ENCODE measurements at regions not wholly inside any gene's neighbourhood (a gene's known extent, or its start where the extent isn't known, plus 50 kb on each side); places are given as distances from the start of the nearest gene placed in this dataset.
"Not testable (repeated sequence)": the region's sequence is repeated elsewhere in the genome, so short reads cannot be mapped to it uniquely, and the experiment has no call there.

- no peak overlapping the region for H3K4me3 ChIP-seq (ENCODE audit: control insufficient read depth, low read depth, low read length)
- TF ChIP-seq CTCF (IDR thresholded peaks at IDR 0.05; ENCODE audit: control insufficient read depth, insufficient read depth, low read depth, low read length, missing control alignments) = no peak
- DNase-seq (ENCODE audit: low read depth) = no peak
Measured at GRCh38 chr5:27093279-27093678, 54.9 kb upstream of the CDH9 start.

GRCh38 chr5:27091858-27092257 is 53.5 kb upstream of the CDH9 start:
- DNase-seq (ENCODE audit: low read depth) = no peak

GRCh38 chr5:27088822-27089221 is 50.4 kb upstream of the CDH9 start:
- not testable (repeated sequence) for DNase-seq (ENCODE audit: low read depth); H3K4me3 ChIP-seq (ENCODE audit: control insufficient read depth, low read depth, low read length)

More at GRCh38 chr5:27091858-27092257, 53.5 kb upstream of the CDH9 start:
- TF ChIP-seq CTCF (IDR thresholded peaks at IDR 0.05; ENCODE audit: control insufficient read depth, insufficient read depth, low read depth, low read length, missing control alignments) = no peak
- no peak overlapping the region for H3K4me3 ChIP-seq (ENCODE audit: control insufficient read depth, low read depth, low read length)

Data from AG09309 (cell line).